ENCODE measurements at regions not wholly inside any gene's neighbourhood (a gene's known extent, or its start where the extent isn't known, plus 50 kb on each side); places are given as distances from the start of the nearest gene placed in this dataset.
"Not testable (repeated sequence)": the region's sequence is repeated elsewhere in the genome, so short reads cannot be mapped to it uniquely, and the experiment has no call there.

DNA sequence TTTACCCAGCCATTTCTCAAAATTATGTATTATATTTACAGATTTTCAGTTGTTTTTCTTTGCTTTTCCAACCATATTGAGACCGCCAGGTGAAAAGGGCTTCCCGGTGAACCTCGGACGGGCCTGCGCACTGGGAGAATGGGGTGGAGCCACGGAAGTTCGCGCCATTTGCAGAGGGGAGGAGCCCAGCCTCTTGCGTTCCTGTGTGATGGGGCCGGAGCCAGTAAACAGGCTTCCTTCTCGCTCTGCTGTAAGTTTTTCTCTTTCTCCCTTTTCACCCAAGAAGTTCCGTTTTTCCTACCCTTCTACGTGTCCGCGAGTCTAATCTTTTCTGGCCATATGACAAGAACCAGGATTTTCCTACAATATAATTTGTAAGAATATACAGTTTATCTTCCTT, 1108.8 kb upstream of the SEL1L start:
- no peak overlapping the region for H3K9ac ChIP-seq (ENCODE audit: low read length in 2 of 2)
- H3K4me3 ChIP-seq (ENCODE audit: low read length in 2 of 2): no peak overlapping the region
- H3K27me3 ChIP-seq (ENCODE audit: control insufficient read depth in 1 of 2, insufficient read depth in 2 of 2, low read length in 2 of 2): no peaks in the 10 kb centered on the region

DNA sequence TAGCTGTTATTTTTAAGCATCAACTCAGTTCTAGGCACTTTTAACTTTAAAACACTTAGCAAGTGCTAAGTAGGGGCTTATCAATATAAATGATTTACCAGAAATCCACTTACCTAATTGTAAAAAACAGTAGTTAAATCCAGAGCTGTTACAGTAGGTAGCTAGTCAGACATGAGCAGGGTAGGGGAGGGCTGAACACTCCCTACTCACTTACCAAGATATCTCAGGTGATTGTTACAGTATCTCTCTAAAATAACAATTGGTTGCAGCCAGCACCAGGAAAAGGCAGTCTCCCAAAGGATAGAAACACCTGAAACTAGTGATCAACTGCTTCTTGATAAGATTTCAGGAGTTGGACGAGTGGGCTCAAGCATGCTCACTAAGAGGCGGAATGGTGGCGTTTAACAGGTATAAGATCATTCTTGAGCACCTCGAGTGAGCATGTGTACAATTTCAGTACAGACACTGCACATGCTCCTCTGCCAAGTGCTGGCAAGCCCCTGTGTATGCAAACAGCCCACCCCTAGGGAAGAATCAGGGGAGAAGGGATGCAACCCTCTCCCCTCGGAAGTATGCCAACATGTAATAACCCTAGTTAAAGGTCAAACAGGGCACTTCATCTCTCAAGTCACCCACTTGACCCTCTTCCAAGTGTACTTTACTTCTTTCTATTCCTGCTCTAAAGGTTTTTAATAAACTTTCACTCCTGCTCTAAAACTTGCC, 1113.6 kb upstream of the SEL1L start:
- no peaks in the 10 kb centered on the region for H3K36me3 ChIP-seq (ENCODE audit: control insufficient read depth in 2 of 2, insufficient read depth in 2 of 2, low read length in 2 of 2)
- H3K9ac ChIP-seq (ENCODE audit: low read length in 2 of 2): no peak overlapping the region
- H3K27me3 ChIP-seq (ENCODE audit: control insufficient read depth in 1 of 2, insufficient read depth in 2 of 2, low read length in 2 of 2): no peaks in the 10 kb centered on the region
- no peaks in the 10 kb centered on the region for H3K9me3 ChIP-seq (ENCODE audit: control insufficient read depth in 2 of 2, low read length in 2 of 2)
- H3K4me1 ChIP-seq (ENCODE audit: control insufficient read depth, insufficient read depth, low read length): no peaks in the 10 kb centered on the region
- no peak overlapping the region for H3K4me3 ChIP-seq (ENCODE audit: low read length in 2 of 2)
- no peak overlapping the region for H3K27ac ChIP-seq (ENCODE audit: low read length)

More for the DNA sequence above, 1108.8 kb upstream of the SEL1L start:
- no peak overlapping the region for H3K27ac ChIP-seq (ENCODE audit: low read length)
- H3K36me3 ChIP-seq (ENCODE audit: control insufficient read depth in 2 of 2, insufficient read depth in 2 of 2, low read length in 2 of 2): no peaks in the 10 kb centered on the region
- H3K4me1 ChIP-seq (ENCODE audit: control insufficient read depth, insufficient read depth, low read length): no peaks in the 10 kb centered on the region
- H3K9me3 ChIP-seq (ENCODE audit: control insufficient read depth in 2 of 2, low read length in 2 of 2): no peaks in the 10 kb centered on the region

DNA sequence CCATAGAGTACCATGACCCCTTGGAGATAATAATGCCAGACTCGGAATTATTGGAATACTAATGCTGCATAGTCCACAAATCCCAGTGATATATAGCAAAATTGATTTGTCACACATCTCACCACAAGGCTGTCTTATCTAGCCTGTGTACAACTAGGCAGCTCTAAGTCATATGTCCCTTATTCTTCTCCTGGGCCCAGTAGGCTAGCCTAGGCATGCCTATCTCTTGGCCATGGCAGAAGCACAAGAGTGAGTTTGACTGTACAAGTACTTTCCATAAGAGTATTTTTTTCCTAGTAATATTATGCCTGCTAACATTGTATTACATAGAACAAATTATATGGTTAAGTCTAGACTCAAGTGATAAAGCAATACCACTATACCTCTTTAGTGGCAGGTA, 1122.1 kb upstream of the SEL1L start:
- H3K9ac ChIP-seq (ENCODE audit: low read length in 2 of 2): no peak overlapping the region
- no peaks in the 10 kb centered on the region for H3K36me3 ChIP-seq (ENCODE audit: control insufficient read depth in 2 of 2, insufficient read depth in 2 of 2, low read length in 2 of 2)
- H3K27ac ChIP-seq (ENCODE audit: low read length): no peak overlapping the region
- H3K4me3 ChIP-seq (ENCODE audit: low read length in 2 of 2): no peak overlapping the region
- no peaks in the 10 kb centered on the region for H3K4me1 ChIP-seq (ENCODE audit: control insufficient read depth, insufficient read depth, low read length)
- no peaks in the 10 kb centered on the region for H3K27me3 ChIP-seq (ENCODE audit: control insufficient read depth in 1 of 2, insufficient read depth in 2 of 2, low read length in 2 of 2)
- H3K9me3 ChIP-seq (ENCODE audit: control insufficient read depth in 2 of 2, low read length in 2 of 2): no peaks in the 10 kb centered on the region

GRCh38 chr14:82657186-82657675, 1123.6 kb upstream of the SEL1L start:
- Histone ChIP-seq H3K36me3 (ENCODE audit: control insufficient read depth in 2 of 2, insufficient read depth in 2 of 2, low read length in 2 of 2) (no peaks in the 10 kb centered on the region), H3K27ac (ENCODE audit: low read length) (no peak overlapping the region), H3K27me3 (ENCODE audit: control insufficient read depth in 1 of 2, insufficient read depth in 2 of 2, low read length in 2 of 2) (no peaks in the 10 kb centered on the region), H3K4me3 (ENCODE audit: low read length in 2 of 2) (no peak overlapping the region), H3K9ac (ENCODE audit: low read length in 2 of 2) (no peak overlapping the region), H3K4me1 (ENCODE audit: control insufficient read depth, insufficient read depth, low read length) (no peaks in the 10 kb centered on the region), H3K9me3 (ENCODE audit: control insufficient read depth in 2 of 2, low read length in 2 of 2) (no peaks in the 10 kb centered on the region)

DNA sequence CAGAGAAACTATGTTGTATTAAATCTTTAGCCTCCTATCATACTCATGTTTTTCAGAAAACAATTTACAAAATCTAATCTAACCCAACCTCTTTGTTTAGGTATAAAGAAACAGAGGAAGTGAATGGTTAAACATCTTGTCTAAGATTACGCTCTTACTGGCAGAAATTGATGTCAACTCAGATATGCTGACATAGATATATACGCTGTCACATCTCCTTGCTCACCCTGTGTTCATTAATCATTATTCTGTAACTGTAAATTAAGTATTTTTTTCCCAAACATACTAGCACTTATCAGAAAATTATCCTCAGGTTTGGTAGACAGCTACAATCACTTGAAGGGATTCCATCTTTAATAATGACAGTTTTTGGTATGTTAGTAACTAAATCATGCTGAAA, 1127.6 kb upstream of the SEL1L start:
- no peak overlapping the region for H3K27ac ChIP-seq (ENCODE audit: low read length)

DNA sequence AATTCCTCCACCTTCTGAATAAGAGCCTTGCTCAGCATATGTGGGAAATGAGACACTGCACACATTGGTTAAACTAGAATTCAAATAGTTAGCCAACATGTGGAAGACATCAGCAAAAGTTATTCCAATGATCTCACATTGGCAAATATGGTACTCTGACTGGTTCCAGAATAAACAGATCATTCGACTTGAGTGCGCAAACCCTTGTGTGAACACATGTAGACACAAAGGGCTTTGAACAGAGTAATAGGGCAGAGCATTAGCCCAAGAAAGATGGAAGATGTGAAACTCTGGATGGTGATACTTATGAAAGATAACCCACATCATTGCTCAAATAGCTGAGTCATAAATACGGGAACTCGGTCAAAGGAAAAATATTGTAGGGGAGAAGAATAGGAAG, 1133.4 kb upstream of the SEL1L start:
- H3K36me3 ChIP-seq (ENCODE audit: control insufficient read depth in 2 of 2, insufficient read depth in 2 of 2, low read length in 2 of 2): no peaks in the 10 kb centered on the region
- H3K9me3 ChIP-seq (ENCODE audit: control insufficient read depth in 2 of 2, low read length in 2 of 2): no peaks in the 10 kb centered on the region
- no peak overlapping the region for H3K27ac ChIP-seq (ENCODE audit: low read length)
- no peaks in the 10 kb centered on the region for H3K27me3 ChIP-seq (ENCODE audit: control insufficient read depth in 1 of 2, insufficient read depth in 2 of 2, low read length in 2 of 2)
- no peaks in the 10 kb centered on the region for H3K4me1 ChIP-seq (ENCODE audit: control insufficient read depth, insufficient read depth, low read length)
- no peak overlapping the region for H3K9ac ChIP-seq (ENCODE audit: low read length in 2 of 2)
- no peak overlapping the region for H3K4me3 ChIP-seq (ENCODE audit: low read length in 2 of 2)

More for the DNA sequence above, 1127.6 kb upstream of the SEL1L start:
- H3K4me1 ChIP-seq (ENCODE audit: control insufficient read depth, insufficient read depth, low read length): no peaks in the 10 kb centered on the region
- H3K36me3 ChIP-seq (ENCODE audit: control insufficient read depth in 2 of 2, insufficient read depth in 2 of 2, low read length in 2 of 2): no peaks in the 10 kb centered on the region
- H3K9me3 ChIP-seq (ENCODE audit: control insufficient read depth in 2 of 2, low read length in 2 of 2): no peaks in the 10 kb centered on the region
- no peak overlapping the region for H3K4me3 ChIP-seq (ENCODE audit: low read length in 2 of 2)
- H3K27me3 ChIP-seq (ENCODE audit: control insufficient read depth in 1 of 2, insufficient read depth in 2 of 2, low read length in 2 of 2): no peaks in the 10 kb centered on the region
- no peak overlapping the region for H3K9ac ChIP-seq (ENCODE audit: low read length in 2 of 2)

DNA sequence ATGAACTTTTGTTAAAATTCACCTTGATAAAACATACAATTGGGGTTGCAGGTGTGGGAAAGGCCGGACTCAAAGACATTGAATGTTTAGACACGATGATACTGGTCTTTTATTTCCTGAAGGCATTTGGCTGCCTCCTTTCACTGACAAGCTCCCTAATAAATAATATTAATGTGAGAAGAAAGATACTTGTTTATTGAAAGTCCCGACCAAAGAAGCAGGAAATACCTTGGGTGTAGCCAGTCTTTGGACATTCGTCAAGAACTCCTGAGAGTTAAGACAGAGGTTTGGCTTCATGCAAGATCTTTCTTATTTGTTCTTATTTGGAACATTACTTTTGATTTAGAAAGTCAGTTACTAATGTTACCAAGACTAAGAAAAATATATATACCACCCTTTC, 1133.8 kb upstream of the SEL1L start:
- H3K4me1 ChIP-seq (ENCODE audit: control insufficient read depth, insufficient read depth, low read length): no peaks in the 10 kb centered on the region
- no peaks in the 10 kb centered on the region for H3K27me3 ChIP-seq (ENCODE audit: control insufficient read depth in 1 of 2, insufficient read depth in 2 of 2, low read length in 2 of 2)
- H3K27ac ChIP-seq (ENCODE audit: low read length): no peak overlapping the region
- no peak overlapping the region for H3K9ac ChIP-seq (ENCODE audit: low read length in 2 of 2)
- no peaks in the 10 kb centered on the region for H3K9me3 ChIP-seq (ENCODE audit: control insufficient read depth in 2 of 2, low read length in 2 of 2)
- H3K4me3 ChIP-seq (ENCODE audit: low read length in 2 of 2): no peak overlapping the region
- no peaks in the 10 kb centered on the region for H3K36me3 ChIP-seq (ENCODE audit: control insufficient read depth in 2 of 2, insufficient read depth in 2 of 2, low read length in 2 of 2)

- Histone ChIP-seq H3K27me3 (ENCODE audit: control insufficient read depth in 1 of 2, insufficient read depth in 2 of 2, low read length in 2 of 2) (no peaks in the 10 kb centered on the region), H3K4me3 (ENCODE audit: low read length in 2 of 2) (no peak overlapping the region), H3K36me3 (ENCODE audit: control insufficient read depth in 2 of 2, insufficient read depth in 2 of 2, low read length in 2 of 2) (no peaks in the 10 kb centered on the region), H3K9me3 (ENCODE audit: control insufficient read depth in 2 of 2, low read length in 2 of 2) (no peaks in the 10 kb centered on the region), H3K27ac (ENCODE audit: low read length) (no peak overlapping the region), H3K9ac (ENCODE audit: low read length in 2 of 2) (no peak overlapping the region), H3K4me1 (ENCODE audit: control insufficient read depth, insufficient read depth, low read length) (no peaks in the 10 kb centered on the region)
Observed at GRCh38 chr14:82676403-82676802, 1142.8 kb upstream of the SEL1L start.

GRCh38 chr14:82689948-82690347, 1156.3 kb upstream of the SEL1L start:
- Histone ChIP-seq H3K27me3 (ENCODE audit: control insufficient read depth in 1 of 2, insufficient read depth in 2 of 2, low read length in 2 of 2) (no peaks in the 10 kb centered on the region), H3K36me3 (ENCODE audit: control insufficient read depth in 2 of 2, insufficient read depth in 2 of 2, low read length in 2 of 2) (no peaks in the 10 kb centered on the region), H3K9ac (ENCODE audit: low read length in 2 of 2) (no peak overlapping the region), H3K27ac (ENCODE audit: low read length) (no peak overlapping the region), H3K4me3 (ENCODE audit: low read length in 2 of 2) (no peak overlapping the region), H3K9me3 (ENCODE audit: control insufficient read depth in 2 of 2, low read length in 2 of 2) (peaks cover 0 to 3% of the 10 kb centered on the region in 2 donors), H3K4me1 (ENCODE audit: control insufficient read depth, insufficient read depth, low read length) (no peaks in the 10 kb centered on the region)

DNA sequence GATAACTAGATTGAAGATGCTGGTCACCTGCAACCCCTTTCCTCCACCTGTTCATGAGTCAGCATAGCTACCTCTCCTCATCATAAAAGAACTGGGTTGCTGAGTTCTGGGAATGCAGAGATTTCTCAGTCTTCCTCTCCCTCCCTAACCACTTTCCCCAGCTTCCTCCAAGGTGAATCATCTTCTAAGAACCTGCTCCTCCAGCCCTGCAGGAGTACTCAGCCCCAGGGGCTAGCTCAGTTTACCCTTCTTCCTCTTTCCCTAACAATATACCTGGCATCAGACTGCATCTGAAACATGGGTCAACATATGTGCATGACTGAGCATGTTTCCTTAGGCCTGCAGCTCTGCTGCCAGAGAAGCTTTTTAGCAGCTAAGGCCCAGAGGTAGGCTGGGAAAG, 1157.5 kb upstream of the SEL1L start:
- not testable (repeated sequence) for H3K36me3 ChIP-seq (ENCODE audit: control insufficient read depth in 2 of 2, insufficient read depth in 2 of 2, low read length in 2 of 2); H3K4me1 ChIP-seq (ENCODE audit: control insufficient read depth, insufficient read depth, low read length); H3K9ac ChIP-seq (ENCODE audit: low read length in 2 of 2); H3K27ac ChIP-seq (ENCODE audit: low read length); H3K27me3 ChIP-seq (ENCODE audit: control insufficient read depth in 1 of 2, insufficient read depth in 2 of 2, low read length in 2 of 2); H3K4me3 ChIP-seq (ENCODE audit: low read length in 2 of 2); H3K9me3 ChIP-seq (ENCODE audit: control insufficient read depth in 2 of 2, low read length in 2 of 2)

DNA sequence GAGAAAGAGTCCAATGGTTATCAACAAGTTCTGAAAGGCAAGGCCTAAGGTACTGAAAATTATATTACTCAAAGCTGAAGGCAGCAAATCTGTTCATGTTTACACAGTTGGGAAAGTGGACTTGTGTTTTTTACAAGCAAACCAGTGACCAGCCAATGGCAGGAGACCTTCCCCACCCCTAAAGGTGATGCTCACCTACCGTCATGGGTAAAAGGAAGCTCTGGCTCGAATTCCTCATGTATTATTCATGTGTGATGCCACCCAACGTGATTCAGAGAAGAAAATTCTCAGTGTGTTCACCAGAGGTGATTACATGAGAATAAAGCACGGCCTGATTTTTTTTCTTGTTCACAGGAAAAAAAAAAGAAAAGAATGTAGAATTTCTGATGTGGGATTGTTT, 1161.2 kb upstream of the SEL1L start:
- Histone ChIP-seq H3K36me3 (ENCODE audit: control insufficient read depth in 2 of 2, insufficient read depth in 2 of 2, low read length in 2 of 2) (no peaks in the 10 kb centered on the region), H3K9ac (ENCODE audit: low read length in 2 of 2) (no peak overlapping the region), H3K9me3 (ENCODE audit: control insufficient read depth in 2 of 2, low read length in 2 of 2) (peaks cover 0 to 3% of the 10 kb centered on the region in 2 donors), H3K27me3 (ENCODE audit: control insufficient read depth in 1 of 2, insufficient read depth in 2 of 2, low read length in 2 of 2) (no peaks in the 10 kb centered on the region), H3K27ac (ENCODE audit: low read length) (no peak overlapping the region), H3K4me3 (ENCODE audit: low read length in 2 of 2) (no peak overlapping the region), H3K4me1 (ENCODE audit: control insufficient read depth, insufficient read depth, low read length) (no peaks in the 10 kb centered on the region)
